Tibial nerve (tissue), 4 donors: ENCODE measurements at regions not wholly inside any gene's neighbourhood (a gene's known extent, or its start where the extent isn't known, plus 50 kb on each side); places are given as distances from the start of the nearest gene placed in this dataset.

ENCODE experiments used
- DNase-seq, 2 donors: peaks; one replicate each; pipeline ENCODE4 v3.0.0-alpha.2; 2019; ENCODE audit warnings: low spot score in 2 of 2
- H3K27ac ChIP-seq, 4 donors: fragments of 200-600 bp; sonication (generic) in 3 of 4; one replicate each; pipeline ENCODE4 v1.5.1; 2017 to 2019; ENCODE audit warnings: mild to moderate bottlenecking in 1 of 4
- H3K27me3 ChIP-seq, 2 donors: fragments of 200-600 bp; sonication (generic) in 1 of 2; one replicate each; pipeline versions ENCODE4 v1.5.1 to v1.6.0; 2017 to 2019
- H3K36me3 ChIP-seq, 3 donors: fragments of 200-600 bp; sonication (generic); one replicate each; pipeline ENCODE4 v1.5.1; 2018 to 2019
- H3K4me1 ChIP-seq, 4 donors: fragments of 200-600 bp; sonication (generic) in 3 of 4; one replicate each; pipeline ENCODE4 v1.5.1; 2017 to 2019
- H3K4me3 ChIP-seq, 4 donors: fragments of 200-600 bp; sonication (generic) in 3 of 4; one replicate each; pipeline ENCODE4 v1.5.1; 2017 to 2019; ENCODE audit warnings: mild to moderate bottlenecking in 1 of 4, moderate library complexity in 1 of 4
- H3K9me3 ChIP-seq, 4 donors: fragments of 200-600 bp; sonication (generic) in 3 of 4; one replicate each; pipeline ENCODE4 v1.5.1; 2017 to 2019
- EP300 ChIP-seq, 2 donors: sonication (generic); formaldehyde crosslinking; IDR thresholded peaks; one replicate each; pipeline ENCODE4 v1.6.1; 2017; ENCODE audit warnings: antibody characterized with exemption in 2 of 2, mild to moderate bottlenecking in 1 of 2
- POLR2A ChIP-seq, 2 donors: fragments of 450-650 bp; IDR thresholded peaks; one replicate each; pipeline ENCODE4 v1.6.1; 2017; ENCODE audit warnings: antibody characterized with exemption in 2 of 2, mild to moderate bottlenecking in 2 of 2, moderate library complexity in 2 of 2
- WGBS, 2 donors: methylation state at CpG; one replicate each; pipeline ENCODE4 v1.1.5; 2018; 5-methylcytosine and 5-hydroxymethylcytosine counted together
- TF ChIP-seq, protein P1 (sequence below), 5 experiments: fragments of 200-600 bp in 3 of 5; fragments of 450-650 bp in 2 of 5; sonication (generic) in 3 of 5; IDR thresholded peaks; one replicate each; pipeline ENCODE4 v1.5.1; 2016 to 2019; ENCODE audit warnings: antibody characterized with exemption in 5 of 5, mild to moderate bottlenecking in 3 of 5, moderate library complexity in 2 of 5

DNA sequence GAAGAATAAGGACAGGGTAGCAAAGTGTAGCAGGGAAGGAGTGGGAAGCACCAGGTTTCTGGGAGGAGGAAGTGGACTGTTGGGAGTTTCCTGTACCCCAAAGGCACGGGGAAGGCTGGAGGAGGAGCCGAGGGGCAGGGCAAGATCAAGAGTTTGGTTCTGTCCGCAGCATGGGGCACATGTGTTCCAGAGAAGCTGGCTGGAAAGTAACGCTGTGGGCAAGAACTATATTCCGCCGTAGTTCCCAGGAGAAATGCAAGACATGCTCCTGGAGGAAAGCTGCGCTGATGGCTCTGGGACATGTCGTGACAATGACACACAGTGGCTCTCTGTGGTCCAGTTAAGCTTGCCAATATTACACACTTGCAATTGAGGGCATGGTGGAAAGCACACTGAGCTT lies 51.7 kb upstream of the KPNA3 start:
- Histone ChIP-seq H3K9me3 (no peaks in the 10 kb centered on the region), H3K36me3 (no peaks in the 10 kb centered on the region), H3K27ac (no peak overlapping the region), H3K4me3 (no peak overlapping the region), H3K27me3 (peaks cover 0 to 3% of the 10 kb centered on the region in 2 donors), H3K4me1 (peaks cover 0 to 6% (median 0%) of the 10 kb centered on the region in 4 donors)
- 64 to 67% methylated on average over 8 of the region's 8 CpGs for WGBS, 2 donors
- TF ChIP-seq EP300 (IDR thresholded peaks at IDR 0.05) = no peak
- TF ChIP-seq, protein P1, sequence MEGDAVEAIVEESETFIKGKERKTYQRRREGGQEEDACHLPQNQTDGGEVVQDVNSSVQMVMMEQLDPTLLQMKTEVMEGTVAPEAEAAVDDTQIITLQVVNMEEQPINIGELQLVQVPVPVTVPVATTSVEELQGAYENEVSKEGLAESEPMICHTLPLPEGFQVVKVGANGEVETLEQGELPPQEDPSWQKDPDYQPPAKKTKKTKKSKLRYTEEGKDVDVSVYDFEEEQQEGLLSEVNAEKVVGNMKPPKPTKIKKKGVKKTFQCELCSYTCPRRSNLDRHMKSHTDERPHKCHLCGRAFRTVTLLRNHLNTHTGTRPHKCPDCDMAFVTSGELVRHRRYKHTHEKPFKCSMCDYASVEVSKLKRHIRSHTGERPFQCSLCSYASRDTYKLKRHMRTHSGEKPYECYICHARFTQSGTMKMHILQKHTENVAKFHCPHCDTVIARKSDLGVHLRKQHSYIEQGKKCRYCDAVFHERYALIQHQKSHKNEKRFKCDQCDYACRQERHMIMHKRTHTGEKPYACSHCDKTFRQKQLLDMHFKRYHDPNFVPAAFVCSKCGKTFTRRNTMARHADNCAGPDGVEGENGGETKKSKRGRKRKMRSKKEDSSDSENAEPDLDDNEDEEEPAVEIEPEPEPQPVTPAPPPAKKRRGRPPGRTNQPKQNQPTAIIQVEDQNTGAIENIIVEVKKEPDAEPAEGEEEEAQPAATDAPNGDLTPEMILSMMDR (IDR thresholded peaks at IDR 0.05) = no peak
- TF ChIP-seq POLR2A (IDR thresholded peaks at IDR 0.05) = no peak
- DNase-seq = no peak
